IMR-90 (cell line): ENCODE measurements at regions not wholly inside any gene's neighbourhood (a gene's known extent, or its start where the extent isn't known, plus 50 kb on each side); places are given as distances from the start of the nearest gene placed in this dataset.

ENCODE experiments used
- CEBPB ChIP-seq: IDR thresholded peaks from 2 replicates; pipeline ENCODE4 v1.6.1; 2012; ENCODE audit warnings: low read depth, low read length, improper control_type of control experiment
- CTCF ChIP-seq: conservative IDR thresholded peaks from 2 replicates; pipeline ENCODE4 v1.5.1; 2012; ENCODE audit warnings: mild to moderate bottlenecking, low read depth, low read length, improper control_type of control experiment
- POLR2A ChIP-seq: IDR thresholded peaks from 2 replicates; pipeline ENCODE4 v1.6.1; 2012; ENCODE audit warnings: mild to moderate bottlenecking, low read depth, low read length
- USF2 ChIP-seq: fragments of 150-350 bp; IDR thresholded peaks from 2 replicates; pipeline ENCODE4 v1.6.1; 2017; ENCODE audit warnings: mild to moderate bottlenecking, antibody characterized with exemption, low read length, low read depth

GRCh38 chr5:157959370-157959769 lies 100.4 kb upstream of the CLINT1 start:
- TF ChIP-seq CTCF (no peak), USF2 (no peak), POLR2A (no peak), CEBPB (no peak)
